Activated CD4-positive, alpha-beta memory T cell treated with anti-CD3 and anti-CD28 coated beads, Interleukin-2, amount 10 ng/mL, durations not matched to agents 7 days and 5 days (primary cell): ENCODE measurements at regions not wholly inside any gene's neighbourhood (a gene's known extent, or its start where the extent isn't known, plus 50 kb on each side); places are given as distances from the start of the nearest gene placed in this dataset.

Source experiments
- CTCF ChIA-PET: fragments of 350-600 bp; sonication (Branson Sonifier 250); formaldehyde crosslinking; loops from one replicate; lab custom pipeline; 2021; ENCODE audit warnings: antibody characterized with exemption, inconsistent platforms; lab: Charles Lee
- POLR2A ChIA-PET: fragments of 350-600 bp; sonication (Branson Sonifier 250); formaldehyde crosslinking; loops from one replicate; lab custom pipeline; 2021; ENCODE audit warnings: antibody characterized with exemption; lab: Charles Lee
- DNase-seq: peaks from one replicate; pipeline ENCODE4 v3.0.0-alpha.2; 2020
- H3K27ac Mint-ChIP-seq: one replicate; pipeline ENCODE4 v1.8.0; 2021; ENCODE audit warnings: mild to moderate bottlenecking, mixed read lengths
- H3K27me3 Mint-ChIP-seq: one replicate; pipeline ENCODE4 v1.8.0; 2021; ENCODE audit warnings: mixed read lengths
- H3K36me3 Mint-ChIP-seq: one replicate; pipeline ENCODE4 v1.8.0; 2021; ENCODE audit warnings: low read depth, mixed read lengths
- H3K4me1 Mint-ChIP-seq: one replicate; pipeline ENCODE4 v1.8.0; 2021; ENCODE audit warnings: mixed read lengths
- H3K4me3 Mint-ChIP-seq: one replicate; pipeline ENCODE4 v1.8.0; 2021; ENCODE audit warnings: mild to moderate bottlenecking, mixed read lengths
- H3K9me3 Mint-ChIP-seq: one replicate; pipeline ENCODE4 v1.8.0; 2021; ENCODE audit warnings: mixed read lengths

- H3K4me3 Mint-ChIP-seq = no peak overlapping the region
- H3K36me3 Mint-ChIP-seq = no peaks in the 10 kb centered on the region
- H3K4me1 Mint-ChIP-seq = no peaks in the 10 kb centered on the region
- H3K27me3 Mint-ChIP-seq = no peaks in the 10 kb centered on the region
- H3K27ac Mint-ChIP-seq = no peak overlapping the region
- peaks cover 18% of the 10 kb centered on the region for H3K9me3 Mint-ChIP-seq
- no peak for DNase-seq
- CTCF ChIA-PET = no interaction called here
- POLR2A ChIA-PET = no interaction called here
These were observed 262.5 kb downstream of the FOXG1 start for GRCh38 chr14:29028973-29029582.

- no peaks in the 10 kb centered on the region for H3K36me3 Mint-ChIP-seq
- no peak for DNase-seq
- H3K27me3 Mint-ChIP-seq = no peaks in the 10 kb centered on the region
- H3K9me3 Mint-ChIP-seq = peaks cover 18% of the 10 kb centered on the region
- no peak overlapping the region for H3K4me3 Mint-ChIP-seq
- ChIA-PET CTCF (no interaction called here), POLR2A (no interaction called here)
- H3K27ac Mint-ChIP-seq = no peak overlapping the region
- H3K4me1 Mint-ChIP-seq = no peaks in the 10 kb centered on the region
These were observed 263.5 kb downstream of the FOXG1 start for GRCh38 chr14:29030121-29030520.

GRCh38 chr14:29030970-29031369 lies 264.4 kb downstream of the FOXG1 start:
- no peak for DNase-seq
- peaks cover 18% of the 10 kb centered on the region for H3K9me3 Mint-ChIP-seq
- H3K4me1 Mint-ChIP-seq = no peaks in the 10 kb centered on the region
- H3K36me3 Mint-ChIP-seq = no peaks in the 10 kb centered on the region
- H3K27ac Mint-ChIP-seq = no peak overlapping the region
- CTCF ChIA-PET = no interaction called here
- POLR2A ChIA-PET = no interaction called here
- no peak overlapping the region for H3K4me3 Mint-ChIP-seq
- H3K27me3 Mint-ChIP-seq = no peaks in the 10 kb centered on the region

- Mint-ChIP-seq H3K4me3 (no peak overlapping the region), H3K27me3 (no peaks in the 10 kb centered on the region), H3K4me1 (no peaks in the 10 kb centered on the region), H3K9me3 (peaks cover 4% of the 10 kb centered on the region), H3K36me3 (no peaks in the 10 kb centered on the region), H3K27ac (no peak overlapping the region)
- ChIA-PET POLR2A (no interaction called here), CTCF (no interaction called here)
- DNase-seq = no peak
These were observed 268.5 kb downstream of the FOXG1 start for GRCh38 chr14:29035134-29035533.

- Mint-ChIP-seq H3K4me1 (no peaks in the 10 kb centered on the region), H3K27me3 (no peaks in the 10 kb centered on the region), H3K36me3 (no peaks in the 10 kb centered on the region), H3K9me3 (peaks cover 7% of the 10 kb centered on the region), H3K27ac (no peak overlapping the region), H3K4me3 (no peak overlapping the region)
- ChIA-PET CTCF (no interaction called here), POLR2A (no interaction called here)
- no peak for DNase-seq
These were observed 270.8 kb downstream of the FOXG1 start for GRCh38 chr14:29037411-29037810.

GRCh38 chr14:29039171-29039570 lies 272.6 kb downstream of the FOXG1 start:
- no peak overlapping the region for H3K4me3 Mint-ChIP-seq
- peaks cover 6% of the 10 kb centered on the region for H3K9me3 Mint-ChIP-seq
- CTCF ChIA-PET = no interaction called here
- POLR2A ChIA-PET = no interaction called here
- H3K27me3 Mint-ChIP-seq = no peaks in the 10 kb centered on the region
- H3K36me3 Mint-ChIP-seq = no peaks in the 10 kb centered on the region
- DNase-seq = no peak
- H3K4me1 Mint-ChIP-seq = no peaks in the 10 kb centered on the region
- no peak overlapping the region for H3K27ac Mint-ChIP-seq

GRCh38 chr14:29042551-29042950 lies 276.0 kb downstream of the FOXG1 start:
- no peak overlapping the region for H3K27ac Mint-ChIP-seq
- H3K4me3 Mint-ChIP-seq = no peak overlapping the region
- no peak for DNase-seq
- peaks cover 9% of the 10 kb centered on the region for H3K9me3 Mint-ChIP-seq
- POLR2A ChIA-PET = no interaction called here
- no peaks in the 10 kb centered on the region for H3K27me3 Mint-ChIP-seq
- no peaks in the 10 kb centered on the region for H3K36me3 Mint-ChIP-seq
- H3K4me1 Mint-ChIP-seq = no peaks in the 10 kb centered on the region
- CTCF ChIA-PET = no interaction called here

GRCh38 chr14:29043737-29044136 lies 277.1 kb downstream of the FOXG1 start:
- no peaks in the 10 kb centered on the region for H3K4me1 Mint-ChIP-seq
- no peak for DNase-seq

GRCh38 chr14:29045237-29045636 lies 278.6 kb downstream of the FOXG1 start:
- ChIA-PET CTCF (no interaction called here), POLR2A (no interaction called here)
- no peak for DNase-seq
- H3K36me3 Mint-ChIP-seq = no peaks in the 10 kb centered on the region
- no peak overlapping the region for H3K4me3 Mint-ChIP-seq
- H3K27me3 Mint-ChIP-seq = no peaks in the 10 kb centered on the region
- H3K9me3 Mint-ChIP-seq = peaks cover 9% of the 10 kb centered on the region
- no peak overlapping the region for H3K27ac Mint-ChIP-seq
- H3K4me1 Mint-ChIP-seq = no peaks in the 10 kb centered on the region

More at GRCh38 chr14:29043737-29044136, 277.1 kb downstream of the FOXG1 start:
- no peaks in the 10 kb centered on the region for H3K27me3 Mint-ChIP-seq
- POLR2A ChIA-PET = no interaction called here
- peaks cover 9% of the 10 kb centered on the region for H3K9me3 Mint-ChIP-seq
- no peak overlapping the region for H3K27ac Mint-ChIP-seq
- H3K4me3 Mint-ChIP-seq = no peak overlapping the region
- CTCF ChIA-PET = no interaction called here
- H3K36me3 Mint-ChIP-seq = no peaks in the 10 kb centered on the region

GRCh38 chr14:29054119-29054518 lies 287.5 kb downstream of the FOXG1 start:
- H3K27ac Mint-ChIP-seq = no peak overlapping the region
- no peaks in the 10 kb centered on the region for H3K4me1 Mint-ChIP-seq
- no peak overlapping the region for H3K4me3 Mint-ChIP-seq
- peaks cover 3% of the 10 kb centered on the region for H3K9me3 Mint-ChIP-seq
- H3K36me3 Mint-ChIP-seq = no peaks in the 10 kb centered on the region
- CTCF ChIA-PET = no interaction called here
- H3K27me3 Mint-ChIP-seq = no peaks in the 10 kb centered on the region
- POLR2A ChIA-PET = no interaction called here
- DNase-seq = no peak

- POLR2A ChIA-PET = no interaction called here
- no peaks in the 10 kb centered on the region for H3K4me1 Mint-ChIP-seq
- no peak overlapping the region for H3K27ac Mint-ChIP-seq
- H3K27me3 Mint-ChIP-seq = no peaks in the 10 kb centered on the region
- no peak for DNase-seq
- H3K4me3 Mint-ChIP-seq = no peak overlapping the region
- CTCF ChIA-PET = no interaction called here
- H3K9me3 Mint-ChIP-seq = peaks cover 5% of the 10 kb centered on the region
- H3K36me3 Mint-ChIP-seq = no peaks in the 10 kb centered on the region
These were observed 289.5 kb downstream of the FOXG1 start for GRCh38 chr14:29056041-29056566.

GRCh38 chr14:29061702-29062101 lies 295.1 kb downstream of the FOXG1 start:
- CTCF ChIA-PET = no interaction called here

GRCh38 chr14:29062466-29062865 lies 295.9 kb downstream of the FOXG1 start:
- Mint-ChIP-seq H3K36me3 (no peaks in the 10 kb centered on the region), H3K27ac (no peak overlapping the region), H3K9me3 (peaks cover 15% of the 10 kb centered on the region), H3K4me3 (no peak overlapping the region), H3K4me1 (no peaks in the 10 kb centered on the region), H3K27me3 (no peaks in the 10 kb centered on the region)
- CTCF ChIA-PET = no interaction called here
- POLR2A ChIA-PET = no interaction called here
- DNase-seq = no peak

More at GRCh38 chr14:29061702-29062101, 295.1 kb downstream of the FOXG1 start:
- no peak overlapping the region for H3K4me3 Mint-ChIP-seq
- POLR2A ChIA-PET = no interaction called here
- no peak for DNase-seq
- no peaks in the 10 kb centered on the region for H3K4me1 Mint-ChIP-seq
- H3K27ac Mint-ChIP-seq = no peak overlapping the region
- H3K9me3 Mint-ChIP-seq = peaks cover 13% of the 10 kb centered on the region
- no peaks in the 10 kb centered on the region for H3K27me3 Mint-ChIP-seq
- H3K36me3 Mint-ChIP-seq = no peaks in the 10 kb centered on the region

GRCh38 chr14:29062976-29063375 lies 296.4 kb downstream of the FOXG1 start:
- POLR2A ChIA-PET = no interaction called here
- peaks cover 15% of the 10 kb centered on the region for H3K9me3 Mint-ChIP-seq
- H3K27me3 Mint-ChIP-seq = no peaks in the 10 kb centered on the region
- no peaks in the 10 kb centered on the region for H3K4me1 Mint-ChIP-seq
- H3K4me3 Mint-ChIP-seq = no peak overlapping the region
- no peak overlapping the region for H3K27ac Mint-ChIP-seq
- H3K36me3 Mint-ChIP-seq = no peaks in the 10 kb centered on the region
- no peak for DNase-seq
- CTCF ChIA-PET = no interaction called here
